IMR-90 (cell line): ENCODE measurements at regions not wholly inside any gene's neighbourhood (a gene's known extent, or its start where the extent isn't known, plus 50 kb on each side); places are given as distances from the start of the nearest gene placed in this dataset.

Experiments used
- ATAC-seq: fragments of 200-7000 bp; cut with Tn5 transposase; 2 replicates; pipeline ENCODE4 v1.9.1; 2020; ENCODE audit warnings: low read depth, mild to moderate bottlenecking, moderate library complexity
- BruUV-seq: library from RNA; stranded (reverse); fragments of 400-500 nt; replicated peaks from 2 replicates; lab custom pipeline; 2021; lab: Mats Ljungman, UMichigan
- CTCF ChIA-PET: fragments of 300-600 bp; formaldehyde crosslinking; extraction: SDS; loops from one replicate; lab custom pipeline; 2021; ENCODE audit warnings: antibody characterized with exemption; lab: Yijun Ruan, JAX
- POLR2A ChIA-PET: fragments of 300-600 bp; sonication (Branson Sonifier 250); formaldehyde crosslinking; loops from one replicate; lab custom pipeline; 2022; ENCODE audit warnings: antibody characterized with exemption; ENCODE audit not compliant: unreplicated experiment; lab: Charles Lee
- DNase-seq: peaks from one replicate; pipeline ENCODE4 v3.0.0; 2013
- H2AFZ ChIP-seq: replicated peaks from 2 replicates; pipeline ENCODE3; 2013; ENCODE audit warnings: low read length, mild to moderate bottlenecking; ENCODE audit not compliant: poor library complexity
- H2AK5ac ChIP-seq: 2 replicates; pipeline ENCODE4 v1.6.1; 2013; ENCODE audit warnings: low read depth, low read length, inconsistent platforms
- H2AK9ac ChIP-seq: replicated peaks from 2 replicates; pipeline ENCODE3; 2013; ENCODE audit warnings: mild to moderate bottlenecking, low read depth, low read length, moderate library complexity; ENCODE audit not compliant: poor library complexity
- H2BK120ac ChIP-seq: 2 replicates; pipeline ENCODE4 v1.6.1; 2013; ENCODE audit warnings: low read depth, low read length, inconsistent platforms
- H2BK15ac ChIP-seq: 3 replicates; pipeline ENCODE4 v1.6.1; 2013; ENCODE audit warnings: low read depth, low read length, inconsistent platforms
- H2BK20ac ChIP-seq: 2 replicates; pipeline ENCODE4 v1.6.1; 2013; ENCODE audit warnings: low read depth, mild to moderate bottlenecking, inconsistent platforms, low read length, moderate library complexity
- H2BK5ac ChIP-seq: 2 replicates; pipeline ENCODE4 v1.6.1; 2013; ENCODE audit warnings: mild to moderate bottlenecking, low read depth, low read length, inconsistent platforms; ENCODE audit not compliant: poor library complexity, severe bottlenecking
- H3K14ac ChIP-seq: replicated peaks from 2 replicates; pipeline ENCODE4 v1.6.1; 2013; ENCODE audit warnings: low read depth, low read length, inconsistent platforms
- H3K18ac ChIP-seq: 2 replicates; pipeline ENCODE4 v1.6.1; 2013; ENCODE audit warnings: low read depth, low read length, control low read depth
- H3K23ac ChIP-seq: 2 replicates; pipeline ENCODE4 v1.6.1; 2013; ENCODE audit warnings: low read depth, low read length, inconsistent platforms
- H3K27ac ChIP-seq: 2 replicates; pipeline ENCODE4 v1.5.1; 2013; ENCODE audit warnings: mild to moderate bottlenecking, control low read depth, low read length; ENCODE audit not compliant: insufficient read depth
- H3K27me3 ChIP-seq: 2 replicates; pipeline ENCODE4 v1.6.1; 2013; ENCODE audit warnings: low read length; ENCODE audit not compliant: control insufficient read depth, insufficient read depth
- H3K36me3 ChIP-seq: 2 replicates; pipeline ENCODE4 v1.6.1; 2013; ENCODE audit warnings: low read length, mixed read lengths; ENCODE audit not compliant: control insufficient read depth, insufficient read depth
- H3K4ac ChIP-seq: 2 replicates; pipeline ENCODE4 v1.6.1; 2013; ENCODE audit warnings: low read depth, low read length, inconsistent platforms
- H3K4me1 ChIP-seq: 2 replicates; pipeline ENCODE4 v1.6.1; 2013; ENCODE audit warnings: low read length, mixed read lengths; ENCODE audit not compliant: control insufficient read depth, insufficient read depth
- H3K4me2 ChIP-seq: 2 replicates; pipeline ENCODE4 v1.6.1; 2013; ENCODE audit warnings: low read depth, mild to moderate bottlenecking, control low read depth, low read length, moderate library complexity
- H3K4me3 ChIP-seq: 2 replicates; pipeline ENCODE4 v1.5.1; 2013; ENCODE audit warnings: low read depth, mild to moderate bottlenecking, control low read depth, low read length, moderate library complexity; ENCODE audit not compliant: insufficient read depth
- H3K56ac ChIP-seq: 2 replicates; pipeline ENCODE4 v1.6.1; 2013; ENCODE audit warnings: low read length, inconsistent platforms; ENCODE audit not compliant: insufficient read depth; ENCODE audit errors: extremely low read depth
- H3K79me1 ChIP-seq, 2 experiments: 2 replicates each; pipeline ENCODE4 v1.6.1; 2013; ENCODE audit warnings: low read length in 2 of 2, inconsistent platforms in 1 of 2, low read depth in 1 of 2
- H3K9ac ChIP-seq: 2 replicates; pipeline ENCODE4 v1.6.1; 2013; ENCODE audit warnings: low read depth, low read length, control low read depth
- H3K9me1 ChIP-seq: 2 replicates; pipeline ENCODE4 v1.6.1; 2013; ENCODE audit warnings: low read length, inconsistent platforms; ENCODE audit not compliant: insufficient read depth
- H3K9me3 ChIP-seq: 2 replicates; pipeline ENCODE4 v1.6.1; 2013; ENCODE audit warnings: low read length; ENCODE audit not compliant: control insufficient read depth, insufficient read depth
- H4K20me1 ChIP-seq: 2 replicates; pipeline ENCODE4 v1.6.1; 2013; ENCODE audit warnings: low read length, inconsistent platforms; ENCODE audit not compliant: insufficient read depth
- H4K5ac ChIP-seq: 2 replicates; pipeline ENCODE4 v1.6.1; 2013; ENCODE audit warnings: mild to moderate bottlenecking, low read depth, low read length, control low read depth
- H4K8ac ChIP-seq, 2 experiments: 2 replicates each; pipeline ENCODE4 v1.6.1; 2013; ENCODE audit warnings: low read depth in 2 of 2, low read length in 2 of 2, control low read depth in 1 of 2, inconsistent platforms in 1 of 2
- H4K91ac ChIP-seq: 2 replicates; pipeline ENCODE4 v1.6.1; 2013; ENCODE audit warnings: low read depth, low read length, inconsistent platforms; ENCODE audit not compliant: insufficient read depth
- BHLHE40 ChIP-seq: fragments of 150-350 bp; IDR thresholded peaks from 2 replicates; pipeline ENCODE4 v1.6.1; 2016; ENCODE audit warnings: mild to moderate bottlenecking, low read depth, low read length
- ELK1 ChIP-seq: fragments of 150-350 bp; IDR thresholded peaks from 2 replicates; pipeline ENCODE4 v1.6.1; 2016; ENCODE audit warnings: low read depth, mild to moderate bottlenecking, low read length, moderate library complexity, borderline replicate concordance
- FOS ChIP-seq: fragments of 150-350 bp; IDR thresholded peaks from 2 replicates; pipeline ENCODE4 v1.6.1; 2016; ENCODE audit warnings: low read depth, low read length
- MAFK ChIP-seq: IDR thresholded peaks from 2 replicates; pipeline ENCODE4 v1.6.1; 2012; ENCODE audit warnings: low read depth, low read length, improper control_type of control experiment
- MXI1 ChIP-seq: IDR thresholded peaks from 2 replicates; pipeline ENCODE4 v1.6.1; 2012; ENCODE audit warnings: low read depth, mild to moderate bottlenecking, low read length, moderate library complexity, borderline replicate concordance
- RFX5 ChIP-seq: IDR thresholded peaks from 2 replicates; pipeline ENCODE4 v1.8.0; 2012; ENCODE audit warnings: low read depth, mild to moderate bottlenecking, low read length, moderate library complexity
- SMC3 ChIP-seq: fragments of 150-350 bp; IDR thresholded peaks from 2 replicates; pipeline ENCODE4 v1.6.1; 2016; ENCODE audit warnings: low read depth, mild to moderate bottlenecking, antibody characterized with exemption, low read length, moderate library complexity
- USF2 ChIP-seq: fragments of 150-350 bp; IDR thresholded peaks from 2 replicates; pipeline ENCODE4 v1.6.1; 2017; ENCODE audit warnings: mild to moderate bottlenecking, antibody characterized with exemption, low read length, low read depth
- WGBS, 2 experiments: methylation state at CpG; one replicate each; pipeline versions ENCODE4 v1.1.5 to v1.1.7; 2013; ENCODE audit warnings: missing lambda C conversion rate in 2 of 2; ENCODE audit not compliant: insufficient read length in 1 of 2; ENCODE audit errors: extremely low coverage in 2 of 2; 5-methylcytosine and 5-hydroxymethylcytosine counted together
- dilution Hi-C: fragments of 300-500 bp; cut with HindIII; formaldehyde crosslinking; loops from one replicate; pipeline ENCODE4 v1.14.3; 2018; ENCODE audit warnings: low sequenced_read_pairs; ENCODE audit not compliant: unreplicated experiment
- in situ Hi-C: fragments of 300-500 bp; cut with MboI; formaldehyde crosslinking; loops from 3 replicates; pipeline ENCODE4 v1.14.3; 2019; ENCODE audit warnings: low sequenced_read_pairs, inconsistent platforms, mixed read lengths
- intact Hi-C: fragments of 100-400 bp; cut with micrococcal nuclease; formaldehyde crosslinking; loops from 2 replicates; pipeline ENCODE4 v1.10.0; 2022

GRCh38 chr3:189053322-189053721 lies 118.4 kb upstream of the TPRG1 start:
- in situ Hi-C loops: no loop called here
- no peaks in the 10 kb centered on the region; the same call in none of the 2 replicates for H3K27me3 ChIP-seq
- H3K23ac ChIP-seq: no peak overlapping the region
- no peak overlapping the region for H3K4me2 ChIP-seq
- no peaks in the 10 kb centered on the region for H3K4me1 ChIP-seq
- TF ChIP-seq MAFK (no peak), USF2 (no peak), SMC3 (no peak), RFX5 (no peak), ELK1 (no peak), BHLHE40 (no peak), MXI1 (no peak), FOS (no peak)
- H2BK5ac ChIP-seq: no peak overlapping the region
- no peak overlapping the region for H2BK120ac ChIP-seq
- no peak overlapping the region for H4K5ac ChIP-seq
- no peak overlapping the region for H2AFZ ChIP-seq
- H3K9me3 ChIP-seq: no peaks in the 10 kb centered on the region; the same call in 1 of the 2 replicates
- no peak for DNase-seq
- H3K9me1 ChIP-seq: no peaks in the 10 kb centered on the region
- no peak overlapping the region for H3K27ac ChIP-seq
- no peaks in the 10 kb centered on the region for H4K20me1 ChIP-seq
- WGBS, 2 experiments: 69% methylated on average over 2 of the region's 5 CpGs; no CpG with 5 or more reads in 1 of the 2 experiments
- intact Hi-C loops: no loop called here
- H2BK15ac ChIP-seq: no peak overlapping the region
- H3K4me3 ChIP-seq: no peak overlapping the region
- H4K8ac ChIP-seq: no peak overlapping the region
- H3K18ac ChIP-seq: no peak overlapping the region
- H2AK5ac ChIP-seq: no peak overlapping the region
- dilution Hi-C loops: no loop called here
- no peak overlapping the region for H4K91ac ChIP-seq
- H3K14ac ChIP-seq: no peak overlapping the region
- no peak overlapping the region for H2AK9ac ChIP-seq
- POLR2A ChIA-PET: no interaction called here
- CTCF ChIA-PET: interaction anchor here (1.6 kb wide), 1 partner anchor 11 kb away, joined by 5 read pairs; no protein-coding TSS in a partner anchor
- no peak overlapping the region for H3K9ac ChIP-seq
- no TSS peak for BruUV-seq
- H3K4ac ChIP-seq: no peak overlapping the region
- H3K56ac ChIP-seq: no peak overlapping the region
- H2BK20ac ChIP-seq: no peak overlapping the region
- no peak for ATAC-seq
- no peaks in the 10 kb centered on the region for H3K79me1 ChIP-seq
- no peaks in the 10 kb centered on the region for H3K36me3 ChIP-seq
